Myocyte (in vitro differentiated cells): ENCODE measurements at regions not wholly inside any gene's neighbourhood (a gene's known extent, or its start where the extent isn't known, plus 50 kb on each side); places are given as distances from the start of the nearest gene placed in this dataset.

Source experiments
- DNase-seq: peaks from one replicate; pipeline ENCODE4 v3.0.0-alpha.2; 2012; ENCODE audit warnings: low read depth

- DNase-seq: peak; percentile 12
Observed at GRCh38 chr18:22542406-22542835, 124.7 kb upstream of the CTAGE1 start.

DNA sequence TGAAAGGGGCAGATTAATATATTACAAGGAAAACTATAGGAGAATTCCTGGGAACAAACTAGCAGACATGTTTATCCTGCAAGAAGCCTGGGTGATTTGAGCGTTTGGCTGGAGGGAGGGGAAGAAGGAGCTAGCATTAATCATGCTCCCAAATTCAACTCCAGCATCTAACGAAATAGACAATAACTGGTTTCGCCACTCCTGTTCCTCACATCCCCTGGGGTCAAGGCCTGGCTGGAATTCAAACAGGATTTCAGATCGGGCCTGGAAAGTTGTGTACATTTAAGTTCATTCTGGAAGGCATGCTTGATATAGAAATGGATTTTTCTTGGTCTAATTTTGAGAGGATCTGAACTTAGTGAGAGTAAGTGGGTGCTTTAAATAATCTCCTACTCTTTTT, 126.1 kb upstream of the CTAGE1 start:
- DNase-seq: no peak

- DNase-seq: no peak
Observed at GRCh38 chr18:22544626-22545025, 126.9 kb upstream of the CTAGE1 start.

DNA sequence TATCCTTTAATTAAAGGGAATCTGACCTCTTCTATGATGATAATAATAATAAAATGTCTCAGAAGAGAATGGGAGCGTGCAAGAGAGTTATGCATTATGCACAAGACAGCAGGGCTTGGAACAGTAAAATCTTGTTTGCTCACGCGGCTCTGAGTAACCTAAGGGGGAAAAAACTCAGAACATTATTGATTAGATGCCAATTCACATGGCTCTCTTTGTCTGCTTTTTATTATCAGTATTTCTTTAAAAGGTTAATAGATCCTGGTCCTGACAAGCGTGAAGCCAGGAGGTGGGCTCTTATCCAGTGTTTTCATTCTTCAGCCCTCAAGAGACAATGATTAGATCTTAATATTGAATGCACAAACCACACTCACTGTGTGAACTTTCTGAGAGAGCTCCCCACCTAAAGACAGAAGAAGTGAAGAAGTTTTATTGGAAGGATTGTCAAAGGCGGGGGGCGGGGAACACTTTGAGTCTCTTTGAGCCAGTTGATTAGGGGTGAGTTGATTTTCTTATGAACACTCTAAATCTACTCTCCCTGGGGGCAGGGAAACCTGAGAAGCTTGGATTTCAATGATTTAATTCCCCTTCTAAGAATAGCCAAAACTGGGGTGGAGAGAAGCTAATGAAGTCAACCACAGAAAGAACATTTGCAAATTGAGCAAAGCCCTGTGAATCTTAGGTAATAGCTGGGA, 127.5 kb upstream of the CTAGE1 start:
- no peak for DNase-seq

DNA sequence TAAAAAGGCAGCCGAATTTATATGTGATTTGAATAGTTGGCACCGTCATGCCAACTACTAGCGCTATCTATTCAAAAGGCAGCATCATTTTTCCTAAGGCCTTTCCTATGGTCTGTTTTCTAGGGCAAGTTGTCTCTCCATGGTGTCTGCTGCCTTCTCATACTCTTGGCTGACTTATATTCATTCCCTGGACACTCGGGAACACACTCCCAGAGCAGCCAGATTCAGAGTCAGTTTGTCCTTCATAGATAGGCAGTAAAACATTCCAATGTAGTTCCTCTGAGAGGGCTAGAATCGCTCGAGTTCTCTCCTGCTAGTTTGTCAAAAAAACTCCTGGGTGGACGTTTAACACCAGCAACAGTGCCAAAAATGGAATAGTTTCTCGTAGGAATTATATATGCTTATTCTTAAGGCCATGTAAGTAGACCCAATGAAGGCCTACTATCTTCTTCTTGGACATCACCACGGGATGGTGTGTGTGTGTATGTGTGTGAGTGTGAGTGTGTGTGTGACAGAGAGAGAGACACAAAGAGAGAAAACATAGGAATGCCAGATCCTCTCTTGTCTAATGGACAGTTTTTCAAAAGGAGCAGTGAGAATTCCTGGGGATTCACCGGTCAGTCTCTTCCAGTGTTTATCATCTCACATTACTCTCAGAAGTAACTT, 129.3 kb upstream of the CTAGE1 start:
- DNase-seq: no peak

- DNase-seq: no peak
Observed at GRCh38 chr18:22547807-22548561, 130.3 kb upstream of the CTAGE1 start.

DNA sequence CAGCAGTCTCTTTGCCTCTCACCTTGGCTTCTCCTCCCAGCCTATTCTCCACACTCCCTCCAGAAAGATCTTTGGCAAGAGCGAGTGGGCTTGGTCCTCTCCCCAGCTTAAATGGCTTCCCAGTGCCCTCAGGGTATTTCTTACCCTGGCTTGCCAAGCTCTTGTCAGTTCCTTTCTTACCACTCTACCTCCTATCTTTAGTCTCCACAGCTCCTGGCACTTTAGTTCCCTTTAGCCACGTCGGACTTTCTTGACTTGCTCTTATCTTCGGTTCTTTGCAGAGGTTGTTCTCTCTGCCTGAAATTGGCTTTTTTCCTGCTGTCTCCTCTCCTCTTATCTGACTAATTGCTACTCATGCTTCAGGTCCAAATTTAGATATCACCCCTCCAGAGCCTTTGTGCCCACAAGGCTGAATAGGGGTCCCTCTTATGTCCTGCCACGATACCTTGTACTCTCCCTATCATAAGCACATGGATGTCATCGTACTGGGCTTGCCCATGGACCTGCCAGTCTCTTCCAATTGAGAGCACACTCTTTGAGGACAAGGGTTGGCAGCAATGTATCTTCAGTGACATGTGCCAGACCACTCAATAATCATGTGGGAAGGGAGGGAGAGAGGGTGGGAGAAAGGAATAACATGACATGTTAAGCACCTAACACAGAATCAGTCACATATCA, 131.7 kb upstream of the CTAGE1 start:
- no peak for DNase-seq

DNA sequence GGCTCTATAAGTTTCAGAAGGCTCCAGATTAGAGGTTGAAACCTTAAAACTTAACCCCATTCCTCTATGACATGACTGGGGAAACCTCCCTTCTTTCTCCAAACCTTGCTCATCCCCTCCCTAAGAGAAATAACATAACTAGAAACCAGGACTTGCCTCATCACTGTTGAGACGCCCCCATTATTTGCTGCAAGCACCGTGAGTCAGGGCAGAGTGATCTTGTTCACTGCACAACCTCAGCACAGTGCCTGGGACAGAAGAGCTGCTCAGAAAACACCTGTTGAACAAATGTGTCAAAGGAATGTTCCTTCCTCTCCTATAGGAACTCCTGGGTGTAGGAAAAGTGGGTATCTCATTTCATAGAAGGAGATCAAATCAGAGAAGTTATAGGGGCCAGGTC, 132.7 kb upstream of the CTAGE1 start:
- DNase-seq: no peak

GRCh38 chr18:22550861-22551260, 133.1 kb upstream of the CTAGE1 start:
- DNase-seq: no peak

DNA sequence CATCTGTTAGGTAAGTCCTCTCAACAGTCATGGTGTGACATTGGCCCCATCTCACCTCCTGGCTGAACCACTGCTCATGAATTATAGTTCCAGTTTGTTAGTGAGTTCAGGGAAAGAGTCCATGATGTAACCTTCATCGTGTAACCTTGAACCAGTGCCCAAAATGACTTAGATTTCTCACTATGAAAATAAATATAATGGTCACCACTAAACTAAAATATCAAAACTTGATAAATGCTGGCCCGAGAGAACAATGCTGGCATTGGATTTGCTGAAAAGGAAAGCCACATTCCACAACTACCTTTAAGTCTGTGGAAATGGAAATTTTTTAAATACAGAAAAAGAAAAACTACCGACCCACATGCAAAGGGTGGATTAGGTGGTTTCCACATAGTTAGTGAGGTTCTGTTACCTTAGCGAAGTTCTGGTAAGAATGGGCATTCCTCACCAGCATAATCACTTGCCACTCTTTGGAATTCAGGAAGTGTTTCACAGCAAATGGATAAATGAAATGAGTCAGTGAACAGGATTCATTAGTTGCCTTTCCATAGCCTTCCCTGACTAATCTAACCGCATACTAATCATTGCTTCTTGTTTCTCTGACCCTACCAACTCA, 133.9 kb upstream of the CTAGE1 start:
- no peak for DNase-seq

DNA sequence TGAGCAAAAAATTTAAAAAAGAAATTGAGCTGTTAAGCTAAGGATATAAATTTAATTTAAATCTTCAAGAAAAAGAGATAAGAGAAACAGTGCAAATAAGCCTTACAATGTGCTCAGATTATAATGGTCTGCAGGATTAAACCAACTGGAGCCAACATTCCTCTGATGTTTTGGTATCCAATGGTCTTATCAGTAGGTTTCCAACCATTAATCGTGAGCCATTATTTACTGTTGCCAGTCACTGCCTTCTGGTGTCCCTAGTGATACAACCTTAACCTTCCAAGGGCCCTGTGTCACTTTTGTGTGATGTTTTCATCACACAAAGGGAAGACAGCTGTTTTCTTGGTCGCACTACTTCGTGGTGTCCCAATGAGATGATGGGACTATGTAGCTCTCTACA, 134.5 kb upstream of the CTAGE1 start:
- DNase-seq: no peak

DNA sequence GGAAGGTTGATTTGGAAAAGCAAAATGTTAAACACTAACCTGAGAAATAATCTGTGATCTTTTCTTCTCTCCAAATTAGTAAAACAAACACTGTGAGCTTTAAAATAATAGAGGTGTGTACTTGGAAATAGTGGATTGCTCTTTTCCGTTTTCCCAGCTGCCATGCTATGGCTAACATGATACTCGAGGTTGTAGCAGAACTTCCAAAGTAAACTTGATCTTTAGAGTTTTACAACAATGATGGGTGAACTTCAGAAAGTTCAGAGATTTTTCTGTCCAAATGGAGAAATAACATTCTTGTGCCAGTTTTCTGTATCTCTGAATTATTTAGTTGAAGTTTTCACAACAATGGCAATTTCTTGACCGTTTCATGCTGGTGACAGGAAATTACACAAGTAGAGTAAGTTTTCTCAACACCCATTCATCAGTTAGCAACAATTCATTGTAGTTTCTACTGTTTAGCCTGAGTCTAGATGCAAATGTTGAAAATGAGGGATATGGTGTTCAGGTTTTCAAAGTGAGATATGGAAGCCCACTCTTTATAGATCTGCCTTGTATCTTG, 135.3 kb upstream of the CTAGE1 start:
- DNase-seq: no peak

GRCh38 chr18:22556222-22557167, 138.8 kb upstream of the CTAGE1 start:
- DNase-seq: peak; percentile 26

GRCh38 chr18:22557168-22557941, 139.6 kb upstream of the CTAGE1 start:
- no peak for DNase-seq

DNA sequence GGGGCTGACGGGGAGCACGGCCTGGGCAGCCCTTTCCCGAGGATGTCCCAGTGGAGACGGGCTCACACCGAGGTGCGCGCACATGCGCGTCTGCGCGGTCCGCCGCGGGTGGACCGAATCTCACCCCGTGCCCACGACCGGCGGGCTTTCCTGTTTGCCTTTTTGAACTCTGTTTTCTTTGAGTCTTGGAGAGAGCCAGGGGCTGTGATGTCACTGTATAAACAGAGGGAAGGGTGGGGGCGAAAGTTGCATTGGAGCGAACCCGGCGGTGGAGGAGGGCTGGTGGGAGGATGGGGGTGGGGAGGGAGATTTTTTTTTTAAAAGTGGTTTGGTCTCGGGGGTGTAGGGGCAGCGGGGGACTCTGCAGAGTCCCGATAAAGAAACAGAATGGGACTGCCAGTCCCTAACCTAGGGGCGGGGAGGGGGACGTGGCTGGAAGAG, 141.2 kb upstream of the CTAGE1 start:
- peak; percentile 15 for DNase-seq

DNA sequence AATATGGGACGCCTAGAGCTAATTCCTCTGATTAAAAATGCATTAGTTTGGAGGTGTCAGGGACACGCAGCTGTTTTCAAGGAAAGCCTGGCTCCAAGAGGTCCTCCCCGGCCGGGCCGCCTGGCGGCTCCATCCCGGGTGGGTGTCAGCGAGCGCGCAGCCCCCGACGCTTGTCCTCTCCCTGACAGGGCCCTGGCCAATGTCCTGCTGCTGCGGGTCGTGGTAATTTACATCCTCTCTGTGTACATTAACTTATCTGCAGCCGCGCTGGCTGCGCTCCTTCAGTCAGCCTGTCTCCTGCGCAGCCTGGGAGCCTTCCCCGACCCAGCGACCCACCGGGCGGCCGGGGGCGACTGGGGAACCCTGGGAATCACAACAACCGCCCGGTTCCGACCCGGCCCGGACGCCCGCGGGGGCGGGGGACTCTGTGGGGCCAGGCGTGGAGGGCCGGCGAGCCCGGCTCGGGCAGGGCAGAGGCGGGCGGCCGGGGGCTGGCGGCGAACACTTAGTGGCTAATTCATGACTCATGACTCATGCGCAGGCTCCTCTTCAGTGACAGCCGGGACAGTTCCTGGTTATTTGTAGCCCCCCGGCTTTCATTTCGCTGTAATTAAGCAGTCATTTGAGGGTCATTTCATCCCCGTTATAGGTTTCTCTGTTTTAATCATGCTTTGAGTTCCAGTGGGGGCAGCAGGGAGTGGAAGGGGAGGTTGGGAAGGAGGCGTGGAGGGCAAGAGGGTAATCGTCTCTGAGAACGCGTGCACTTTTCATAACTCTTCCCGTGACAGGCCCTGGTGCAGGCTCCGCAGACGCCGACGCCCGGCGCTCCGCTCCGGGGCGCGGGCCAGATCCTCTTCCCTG, 141.9 kb upstream of the CTAGE1 start:
- DNase-seq: peak; percentile 48

DNA sequence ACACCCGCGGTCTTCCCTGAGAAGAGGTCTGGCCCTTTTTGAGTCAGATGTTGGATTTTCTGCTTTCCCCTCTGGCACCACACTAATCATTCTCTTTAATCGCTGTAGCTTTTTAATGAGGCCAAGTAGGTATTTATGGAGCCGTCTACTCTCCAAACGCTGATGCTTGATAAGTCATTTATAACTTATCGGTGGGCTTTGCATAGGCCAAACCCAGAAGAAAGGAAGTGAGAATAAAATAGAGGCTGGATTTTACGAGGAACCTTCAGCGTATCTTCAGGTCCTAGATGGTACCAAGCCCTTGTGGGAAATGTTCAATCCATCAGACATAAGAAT, 142.5 kb upstream of the CTAGE1 start:
- DNase-seq: no peak

DNA sequence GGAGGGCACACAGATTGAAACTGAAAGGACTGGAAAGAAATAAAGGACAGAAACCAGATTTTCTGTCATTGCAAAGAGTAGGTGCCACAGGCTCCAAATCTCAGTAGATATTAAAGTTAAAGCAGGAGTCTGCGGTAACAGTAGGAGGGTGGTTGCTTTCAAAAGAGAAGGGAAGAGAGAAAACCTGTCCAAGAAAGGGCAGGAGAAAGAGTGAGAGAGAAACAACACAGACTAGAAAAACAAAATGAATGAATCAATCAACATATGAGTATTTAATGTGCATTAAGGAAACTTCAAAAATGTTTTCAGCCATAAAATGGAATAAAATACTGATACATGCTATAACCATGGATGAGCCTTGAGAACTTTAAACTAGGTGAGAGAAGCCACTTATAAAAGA, 143.1 kb upstream of the CTAGE1 start:
- DNase-seq: no peak
